Epithelial cell of prostate (primary cell): ENCODE measurements at regions not wholly inside any gene's neighbourhood (a gene's known extent, or its start where the extent isn't known, plus 50 kb on each side); places are given as distances from the start of the nearest gene placed in this dataset.
"Not testable (repeated sequence)": the region's sequence is repeated elsewhere in the genome, so short reads cannot be mapped to it uniquely, and the experiment has no call there.

Experiments
- DNase-seq: peaks from one replicate; pipeline ENCODE4 v3.0.0-alpha.2; 2011; ENCODE audit warnings: low read depth, low spot score
- H3K27ac ChIP-seq: fragments of 450-650 bp; 2 replicates; pipeline ENCODE4 v1.5.1; 2017; ENCODE audit warnings: mild to moderate bottlenecking

DNA sequence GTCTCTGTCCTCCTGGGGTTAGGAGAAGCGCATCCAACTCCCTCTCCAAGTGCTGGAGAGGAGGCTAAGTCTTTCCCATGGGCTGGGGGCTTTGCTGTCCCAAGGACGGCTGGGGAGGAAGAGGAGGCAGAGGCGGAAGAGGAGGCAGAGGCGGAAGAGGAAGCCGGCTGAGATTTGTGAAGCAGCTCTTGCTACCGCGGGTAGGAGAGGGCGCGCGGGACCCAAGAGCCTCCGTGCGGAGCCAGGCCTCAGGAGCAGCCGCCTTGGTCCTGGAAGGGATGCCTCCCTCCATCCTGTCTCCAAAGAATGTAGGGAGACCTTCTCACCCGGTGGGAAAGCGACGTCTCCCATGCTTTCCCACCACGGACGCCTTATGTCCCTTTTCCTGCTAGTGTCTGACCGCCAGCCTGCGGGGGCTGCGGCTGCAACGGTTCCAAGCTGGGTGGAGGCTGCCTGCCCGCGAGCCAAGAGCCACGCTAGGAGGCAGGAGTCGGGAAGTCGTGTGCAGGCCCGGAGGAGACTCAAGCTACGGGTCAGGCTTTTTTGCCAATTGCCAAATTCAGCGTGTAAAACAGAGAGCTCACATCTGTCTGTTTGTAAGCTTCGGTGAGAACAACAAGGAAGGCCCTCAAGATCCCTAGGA, 320.3 kb downstream of the FAM72C start:
- H3K27ac ChIP-seq, result no peak overlapping the region
- no peak for DNase-seq

DNA sequence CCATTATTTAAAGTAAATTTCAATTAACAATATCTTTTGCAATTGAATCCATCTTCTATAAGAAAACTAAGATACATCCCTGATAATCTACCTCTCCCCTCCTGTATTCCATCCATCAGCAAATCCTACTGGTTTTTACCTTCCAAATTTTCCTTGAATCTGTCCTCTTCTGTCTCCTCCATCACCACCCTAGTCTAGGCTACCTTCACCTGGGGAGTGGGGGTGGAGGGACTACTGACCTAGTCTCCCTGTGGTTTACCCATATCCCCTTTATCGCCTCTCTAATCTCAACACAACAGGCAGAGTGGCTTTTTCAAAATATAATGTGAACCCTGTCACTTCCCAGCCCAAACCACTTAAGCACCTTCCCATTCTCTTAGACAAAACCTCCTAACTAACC, 327.8 kb downstream of the FAM72C start:
- H3K27ac ChIP-seq, DNase-seq: not testable (repeated sequence)

DNA sequence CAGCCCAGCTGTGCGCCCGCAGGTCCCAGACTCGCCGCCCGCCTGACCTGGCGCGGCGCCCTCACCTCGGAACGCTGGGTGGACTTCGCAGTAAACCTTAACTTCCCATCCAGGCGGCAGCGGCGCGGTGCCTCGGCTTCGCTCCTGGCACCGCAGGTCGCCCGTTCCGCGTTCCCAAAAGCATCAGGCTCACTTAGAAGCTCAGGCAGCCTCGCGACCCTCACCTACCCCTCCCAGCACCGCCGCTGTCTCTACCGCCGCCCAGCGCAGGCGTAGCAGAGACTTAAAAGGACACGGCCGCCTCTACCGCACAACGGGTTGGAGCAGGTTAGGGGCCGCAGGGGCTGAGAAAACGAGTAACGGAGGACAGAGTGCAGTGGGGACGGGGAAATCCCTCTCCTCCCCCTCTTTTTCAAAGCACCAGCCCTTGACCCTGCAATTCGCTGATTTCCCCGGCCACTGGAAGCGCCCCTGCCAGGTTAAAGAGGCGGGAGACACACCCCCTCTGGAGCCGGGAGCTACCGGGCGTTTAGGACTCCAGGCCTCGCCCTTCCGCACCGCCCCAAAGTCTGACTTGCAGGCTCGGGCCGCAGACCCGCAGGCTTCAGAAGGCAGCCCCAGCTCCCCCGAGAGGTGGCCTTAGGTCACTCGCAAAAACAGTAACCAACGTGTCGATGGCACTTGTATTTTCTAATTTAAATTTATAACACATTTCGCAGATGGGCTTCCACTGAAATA, 328.5 kb downstream of the FAM72C start:
- DNase-seq, result no peak
- H3K27ac ChIP-seq, result no peak overlapping the region

DNA sequence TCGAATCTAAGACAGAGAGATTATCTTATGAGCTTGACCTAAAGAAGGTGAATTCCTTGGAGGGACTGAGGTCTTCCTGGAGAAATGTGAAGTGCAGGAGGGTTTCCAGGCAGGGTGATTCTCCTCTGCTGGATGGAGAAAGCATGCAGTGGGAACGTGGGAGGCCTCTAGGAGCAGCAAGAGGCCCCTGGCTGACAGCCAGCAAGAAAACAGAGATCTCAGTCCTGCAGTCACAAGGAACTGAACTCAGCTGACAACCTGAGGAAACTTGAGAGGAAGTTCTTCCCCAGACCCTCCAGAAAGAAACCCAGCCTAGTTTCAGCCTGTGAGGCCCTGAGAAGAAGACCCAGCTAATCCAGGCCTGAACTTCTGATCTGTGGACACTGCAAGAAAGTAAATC, 345.9 kb downstream of the FAM72C start:
- no peak for DNase-seq
- H3K27ac ChIP-seq, result no peak overlapping the region

DNA sequence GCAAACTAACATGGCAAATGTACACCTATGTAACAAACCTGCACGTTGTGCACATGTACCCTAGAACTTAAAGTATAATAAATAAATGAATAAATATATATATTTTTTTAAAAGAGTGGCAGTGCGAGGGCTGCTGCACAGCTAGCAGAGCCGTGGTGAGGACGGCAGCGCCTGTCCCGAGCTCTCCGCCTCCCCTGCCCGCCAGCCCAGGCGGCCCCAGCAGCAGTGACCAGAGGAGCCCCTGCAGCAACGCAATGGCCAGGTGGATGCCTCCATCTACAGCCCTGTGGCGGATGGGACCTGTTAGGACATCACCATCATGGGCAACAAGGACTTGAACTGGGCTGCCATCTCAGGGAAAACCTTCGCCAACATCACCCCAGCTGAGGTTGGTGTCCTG, 351.9 kb downstream of the FAM72C start:
- no peak for DNase-seq
- H3K27ac ChIP-seq, result no peak overlapping the region

DNA sequence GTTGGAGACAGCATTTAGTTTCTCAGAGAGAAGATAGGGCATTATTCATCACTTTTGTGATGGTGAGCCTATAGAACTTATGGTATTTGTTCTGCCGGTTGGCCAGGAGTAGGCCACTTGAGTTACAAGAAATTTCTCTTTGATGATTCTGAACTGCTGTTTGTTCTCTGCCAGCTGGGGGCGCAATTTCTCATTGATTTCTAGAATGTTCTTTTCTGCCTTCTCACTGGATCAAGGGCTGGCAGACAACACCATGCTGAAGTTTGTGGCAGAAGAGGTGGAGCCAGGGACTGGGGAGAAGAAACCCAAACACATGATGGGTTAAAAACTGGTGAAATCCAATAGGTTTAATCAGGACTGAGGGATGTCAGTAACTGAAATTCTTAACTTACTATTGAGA, 360.6 kb downstream of the FAM72C start:
- no peak overlapping the region for H3K27ac ChIP-seq
- no peak for DNase-seq

DNA sequence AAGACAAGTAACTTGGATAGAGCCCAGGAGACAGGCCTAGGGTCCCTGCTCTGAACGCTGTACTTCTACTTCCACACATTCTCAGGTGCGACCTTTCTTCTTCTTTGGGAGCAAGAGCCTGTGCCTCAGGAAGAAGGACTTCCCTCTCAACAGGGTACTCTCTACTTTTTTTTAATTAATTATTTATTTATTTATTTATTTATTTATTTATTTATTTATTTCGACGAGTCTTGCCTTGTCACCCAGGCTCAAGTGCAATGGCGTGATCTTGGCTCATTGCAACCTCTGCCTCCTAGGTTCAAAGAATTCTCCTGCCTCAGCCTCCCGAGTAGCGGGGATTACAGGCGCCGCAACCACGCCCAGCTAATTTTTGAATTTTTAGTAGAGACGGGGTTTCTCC, 361.6 kb downstream of the FAM72C start:
- no peak for DNase-seq
- no peak overlapping the region for H3K27ac ChIP-seq

DNA sequence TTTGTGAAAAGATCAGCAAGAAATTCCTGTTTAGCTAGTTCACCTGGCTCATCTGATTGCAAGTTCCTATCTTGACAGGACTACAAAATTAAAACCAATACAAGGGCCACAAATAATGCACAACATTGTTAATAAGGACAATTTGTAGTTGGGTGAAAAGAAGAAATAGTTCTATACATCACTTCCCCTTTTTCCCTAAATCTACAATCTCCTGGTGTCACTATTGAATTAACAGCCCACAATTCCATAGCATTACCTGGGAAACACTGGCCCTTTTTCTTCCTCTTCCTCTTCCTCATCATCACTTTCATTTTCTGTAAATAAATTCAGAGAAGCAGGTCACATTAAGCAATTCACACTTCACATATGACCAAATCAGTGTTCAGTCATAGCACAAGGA, 366.9 kb downstream of the FAM72C start:
- no peak overlapping the region for H3K27ac ChIP-seq
- no peak for DNase-seq

DNA sequence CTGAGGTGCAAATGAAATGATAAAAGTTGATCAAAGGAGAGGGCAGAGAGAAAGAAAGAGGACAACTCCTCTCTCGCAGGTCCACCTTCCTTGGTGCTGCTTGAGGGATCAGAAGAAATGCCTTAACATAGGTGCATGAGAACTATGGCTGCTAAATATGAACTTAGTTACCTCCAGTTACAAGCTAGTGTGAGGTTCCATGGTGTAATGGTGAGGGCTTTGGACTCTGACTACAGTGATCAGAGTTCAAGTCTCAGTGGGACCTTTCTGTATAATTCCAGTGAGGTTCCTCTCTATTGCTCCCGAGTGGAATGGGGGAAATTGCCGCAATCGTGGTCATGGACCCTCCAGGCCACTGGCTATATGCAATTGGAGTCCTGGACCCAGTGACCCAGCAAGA, 387.3 kb downstream of the FAM72C start:
- H3K27ac ChIP-seq, result no peak overlapping the region
- DNase-seq, result no peak

DNA sequence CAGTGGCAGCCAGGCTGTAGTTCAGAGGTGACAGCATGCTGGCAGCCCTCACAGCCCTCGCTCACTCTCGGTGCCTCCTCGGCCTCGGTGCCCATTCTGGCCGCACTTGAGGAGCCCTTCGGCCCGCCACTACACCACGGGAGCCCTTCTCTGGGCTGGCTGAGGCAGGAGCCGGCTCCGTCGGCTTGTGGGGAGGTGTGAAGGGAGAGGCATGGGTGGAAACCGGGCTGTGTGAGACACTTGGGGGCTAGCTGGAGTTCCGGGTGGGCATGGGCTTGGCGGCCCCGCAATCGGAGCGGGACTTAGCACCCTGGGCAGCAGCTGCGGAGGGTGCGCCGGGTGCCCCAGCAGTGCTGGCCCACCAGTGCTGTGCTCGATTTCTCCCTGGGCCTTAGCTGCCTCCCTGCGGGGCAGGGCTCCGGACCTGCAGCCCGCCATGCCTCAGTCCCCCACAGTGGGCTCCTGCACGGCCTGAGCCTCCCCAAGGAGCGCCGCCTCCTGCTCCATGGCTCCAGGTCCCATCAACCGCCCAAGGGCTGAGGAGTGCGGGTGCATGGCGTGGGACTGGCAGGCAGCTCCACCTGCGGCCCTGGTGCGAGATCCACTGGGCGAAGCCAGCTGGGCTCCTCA, 396.8 kb downstream of the FAM72C start:
- no peak for DNase-seq
- no peak overlapping the region for H3K27ac ChIP-seq

DNA sequence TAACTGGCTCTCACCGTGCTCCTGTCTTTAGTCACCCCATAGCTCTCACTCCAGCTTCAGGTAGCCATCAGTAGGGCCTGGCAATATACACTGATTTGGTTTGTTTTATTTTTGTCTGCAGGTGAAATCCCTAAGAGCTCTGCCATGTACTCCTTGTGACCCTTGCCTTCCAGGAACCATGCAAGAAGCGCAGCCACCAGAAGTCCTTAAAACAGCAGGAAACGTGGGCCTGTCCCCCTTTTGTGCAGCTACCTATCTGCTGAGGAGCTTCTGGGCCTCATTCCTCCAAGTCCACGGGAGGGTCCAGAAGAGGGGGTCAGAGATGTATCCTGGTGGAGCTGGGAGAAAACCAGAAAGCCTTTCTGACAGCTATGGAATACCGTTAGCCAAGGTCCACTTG, 399.1 kb downstream of the FAM72C start:
- not testable (repeated sequence) for H3K27ac ChIP-seq, DNase-seq

DNA sequence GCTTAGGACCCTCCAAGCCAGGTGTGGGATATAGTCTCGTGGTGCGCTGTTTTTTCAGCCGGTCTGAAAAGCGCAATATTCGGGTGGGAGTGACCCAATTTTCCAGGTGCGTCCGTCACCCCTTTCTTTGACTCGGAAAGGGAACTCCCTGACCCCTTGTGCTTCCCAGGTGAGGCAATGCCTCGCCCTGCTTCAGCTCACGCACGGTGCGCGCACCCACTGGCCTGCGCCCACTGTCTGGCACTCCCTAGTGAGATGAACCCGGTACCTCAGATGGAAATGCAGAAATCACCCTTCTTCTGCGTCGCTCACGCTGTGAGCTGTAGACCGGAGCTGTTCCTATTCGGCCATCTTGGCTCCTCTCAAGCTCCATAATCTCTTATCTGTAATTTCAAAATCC, 408.0 kb downstream of the FAM72C start:
- DNase-seq, result not testable (repeated sequence)

DNA sequence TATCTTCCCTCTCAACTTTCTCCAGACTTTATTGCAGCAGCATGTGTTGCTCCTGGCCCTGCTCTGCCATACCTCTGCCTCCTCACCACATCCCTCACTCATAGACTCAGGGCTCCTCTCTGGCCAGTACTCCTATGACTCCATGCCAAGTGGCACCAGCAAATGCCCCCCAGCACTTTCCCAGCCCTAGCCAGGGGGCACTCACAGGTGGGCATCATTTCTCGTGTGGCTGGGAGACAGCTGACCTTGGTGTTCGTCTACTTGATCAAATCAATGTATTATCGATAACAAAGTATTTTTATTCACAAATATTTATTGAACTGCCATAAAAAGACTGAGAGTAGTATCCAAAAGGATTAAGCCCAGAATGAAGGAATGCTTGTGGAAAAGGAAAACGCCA, 418.2 kb downstream of the FAM72C start:
- DNase-seq, result no peak

More for the DNA sequence above, 408.0 kb downstream of the FAM72C start:
- H3K27ac ChIP-seq, result not testable (repeated sequence)

DNA sequence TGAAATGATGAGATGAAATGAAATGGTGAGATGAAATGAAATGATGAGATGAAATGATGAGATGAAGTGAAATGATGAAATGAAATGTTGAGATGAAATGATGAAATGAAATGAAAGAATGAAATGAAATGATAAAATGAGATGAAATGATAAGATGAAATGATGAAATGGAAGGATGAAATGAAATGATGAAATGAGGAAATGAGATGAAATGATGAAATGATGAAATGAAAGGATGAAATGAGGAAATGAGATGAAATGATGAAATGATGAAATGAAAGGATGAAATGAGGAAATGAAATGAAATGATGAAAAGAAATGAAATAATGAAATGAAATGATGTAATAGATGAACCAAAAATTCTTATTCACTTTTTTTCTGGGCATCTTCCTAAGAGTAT, 467.1 kb downstream of the FAM72C start:
- not testable (repeated sequence) for H3K27ac ChIP-seq, DNase-seq

More for the DNA sequence above, 418.2 kb downstream of the FAM72C start:
- no peak overlapping the region for H3K27ac ChIP-seq

DNA sequence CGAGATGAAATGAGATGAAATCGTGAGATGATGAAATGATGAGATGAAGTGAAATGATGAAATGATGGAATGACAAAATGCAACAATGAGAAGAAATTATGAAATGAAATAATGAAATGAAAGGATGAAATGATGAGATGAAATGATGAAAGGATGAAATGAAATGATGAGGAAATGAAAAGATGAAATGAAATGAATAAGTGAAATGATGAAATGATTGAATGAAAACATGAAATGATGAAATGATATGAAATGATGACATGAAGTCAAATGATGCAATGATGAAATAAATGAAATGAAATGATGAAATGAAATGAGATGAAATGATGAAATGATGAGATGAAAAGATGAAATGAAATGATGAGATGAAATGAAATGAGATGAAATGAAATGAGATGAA, 467.7 kb downstream of the FAM72C start:
- not testable (repeated sequence) for DNase-seq, H3K27ac ChIP-seq

DNA sequence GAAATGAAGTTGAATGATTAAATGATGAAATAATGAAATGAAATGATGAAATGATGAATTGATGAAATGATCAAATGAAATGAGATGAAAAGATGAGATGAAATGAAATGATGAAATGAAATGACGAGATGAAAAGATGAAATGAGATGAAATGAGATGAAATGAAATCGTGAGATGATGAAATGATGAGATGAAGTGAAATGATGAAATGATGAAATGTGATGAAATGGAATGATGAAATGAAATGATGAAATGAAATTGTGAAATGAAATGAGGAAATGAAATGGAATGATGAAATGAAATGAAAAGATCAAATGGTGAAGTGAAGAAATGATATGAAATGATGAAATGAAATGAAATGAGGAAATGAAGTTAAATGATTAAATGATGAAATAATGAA, 468.7 kb downstream of the FAM72C start:
- DNase-seq, result not testable (repeated sequence)

DNA sequence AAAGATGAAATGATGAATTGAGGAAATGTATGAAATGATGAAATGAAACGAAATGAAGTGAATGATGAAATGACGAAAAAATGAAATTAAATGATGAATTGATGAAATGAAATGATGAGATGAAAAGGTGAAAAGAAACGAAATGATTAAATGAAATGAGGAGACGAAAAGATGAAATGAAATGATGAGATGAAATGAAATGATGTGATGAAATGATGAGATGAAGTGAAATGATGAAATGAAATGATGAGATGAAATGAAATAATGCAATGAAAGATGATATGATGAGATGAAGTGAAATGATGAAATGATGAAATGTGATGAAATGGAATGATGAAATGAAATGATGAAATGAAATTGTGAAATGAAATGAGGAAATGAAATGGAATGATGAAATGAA, 469.7 kb downstream of the FAM72C start:
- not testable (repeated sequence) for H3K27ac ChIP-seq, DNase-seq

More for the DNA sequence above, 468.7 kb downstream of the FAM72C start:
- H3K27ac ChIP-seq, result not testable (repeated sequence)

DNA sequence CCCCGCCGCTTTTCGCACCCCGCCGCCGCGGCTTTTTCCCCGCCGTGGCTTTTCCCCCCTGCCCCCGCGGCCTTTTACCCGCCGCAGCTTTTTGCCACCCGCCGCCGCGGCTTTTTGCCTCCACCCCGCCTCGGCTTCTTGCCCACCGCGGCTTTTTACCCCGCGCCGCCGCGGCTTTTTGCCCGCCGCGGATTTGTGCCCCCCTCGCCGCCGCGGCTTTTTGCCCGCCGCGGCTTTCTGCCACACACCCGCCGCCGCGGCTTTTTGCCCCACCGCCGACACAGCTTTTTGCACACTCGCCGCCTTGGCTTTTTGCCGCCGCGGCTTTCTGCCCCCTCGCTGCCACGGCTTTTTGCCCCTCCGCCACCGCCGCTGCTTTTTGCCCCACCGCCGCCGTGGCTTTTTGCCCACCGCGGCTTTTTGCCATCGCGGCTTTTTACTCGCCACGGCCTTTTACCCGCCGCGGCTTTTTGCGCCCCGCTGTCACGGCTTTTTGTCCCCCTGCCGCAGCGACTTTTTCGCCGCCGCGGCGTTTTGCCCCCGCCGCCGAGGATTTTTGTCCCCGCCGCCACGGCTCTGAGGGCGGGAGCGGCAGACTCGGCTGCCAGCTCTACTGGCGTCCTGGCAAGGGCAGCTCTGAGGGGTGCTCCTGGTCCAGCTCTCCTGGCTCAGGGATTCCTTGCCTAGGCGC, 473.6 kb downstream of the FAM72C start:
- not testable (repeated sequence) for DNase-seq, H3K27ac ChIP-seq

DNA sequence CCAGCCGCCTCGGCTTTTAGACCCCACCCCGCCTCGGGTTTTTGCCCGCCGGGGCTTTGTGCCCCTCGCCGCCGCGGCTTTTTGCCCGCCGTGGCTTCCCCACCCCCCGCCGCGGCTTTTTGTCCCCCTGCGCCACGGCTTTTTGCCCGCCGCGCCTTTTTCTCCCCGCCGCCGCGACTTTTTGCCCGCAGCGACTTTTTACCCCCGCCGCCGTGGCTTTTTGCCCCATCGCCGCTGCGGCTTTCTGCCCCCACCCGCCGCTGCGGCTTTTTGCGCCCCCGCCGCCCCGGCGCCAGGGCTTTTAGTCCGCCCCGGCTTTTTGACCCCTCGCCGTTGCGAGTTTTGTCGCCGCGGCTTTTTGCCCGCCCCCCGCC, 474.4 kb downstream of the FAM72C start:
- DNase-seq, result no peak
- H3K27ac ChIP-seq, result no peak overlapping the region

DNA sequence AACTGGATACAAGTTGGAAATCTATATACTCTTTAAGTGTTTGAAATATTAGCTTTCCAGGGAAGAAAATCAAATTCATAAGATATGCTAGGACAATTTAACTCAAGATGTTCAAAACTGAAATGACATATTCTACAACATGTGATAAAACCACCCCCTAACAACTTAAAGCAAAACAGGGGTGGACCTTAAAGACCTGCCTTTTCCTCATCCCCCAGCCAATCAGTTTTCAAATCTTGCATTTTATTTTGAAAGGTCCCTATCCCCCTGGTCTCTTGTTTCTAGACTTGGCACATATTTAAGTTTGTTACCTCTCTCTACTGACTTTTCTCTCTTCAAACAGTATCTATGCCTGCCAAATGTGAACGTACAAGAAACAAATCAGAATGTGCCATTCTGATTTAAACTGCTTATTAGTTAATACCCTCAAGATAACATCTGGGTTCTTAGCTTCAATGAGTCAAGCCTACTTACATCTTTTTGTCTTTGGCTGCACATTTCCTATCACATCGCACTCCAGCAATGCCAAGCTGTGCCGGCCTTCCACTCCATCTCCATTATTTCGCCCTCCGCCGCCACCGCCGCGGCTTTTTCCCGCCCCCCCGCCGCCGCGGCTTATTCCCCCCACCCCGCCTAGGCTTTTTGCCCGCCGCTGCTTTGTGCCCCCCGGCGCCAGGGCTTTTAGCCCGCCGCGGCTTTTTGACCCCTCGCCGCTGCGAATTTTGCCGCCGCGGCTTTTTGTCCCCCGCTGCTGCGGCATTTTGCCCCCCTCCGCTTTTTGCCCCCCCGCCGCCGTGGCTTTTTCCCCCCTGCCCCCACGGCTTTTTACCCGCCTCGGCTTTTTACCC, 475.0 kb downstream of the FAM72C start:
- H3K27ac ChIP-seq, DNase-seq: not testable (repeated sequence)
